Skeletal muscle tissue (tissue), 3 donors: ENCODE measurements at regions not wholly inside any gene's neighbourhood (a gene's known extent, or its start where the extent isn't known, plus 50 kb on each side); places are given as distances from the start of the nearest gene placed in this dataset.

Source experiments
- H3K27ac ChIP-seq: one replicate; pipeline ENCODE4 v1.7.0; 2013; ENCODE audit warnings: mild to moderate bottlenecking, low read depth, low read length, inconsistent platforms
- H3K27me3 ChIP-seq, 3 donors: one replicate each; pipeline ENCODE4 v1.7.0; 2013; ENCODE audit warnings: low read length in 3 of 3; ENCODE audit not compliant: control insufficient read depth in 3 of 3, insufficient read depth in 3 of 3
- H3K36me3 ChIP-seq, 3 donors: one replicate each; pipeline ENCODE4 v1.7.0; 2013; ENCODE audit warnings: low read length in 3 of 3; ENCODE audit not compliant: control insufficient read depth in 3 of 3, insufficient read depth in 3 of 3
- H3K4me1 ChIP-seq, 3 donors: one replicate each; pipeline ENCODE4 v1.7.0; 2013; ENCODE audit warnings: low read length in 3 of 3, mild to moderate bottlenecking in 3 of 3; ENCODE audit not compliant: control insufficient read depth in 3 of 3, insufficient read depth in 3 of 3
- H3K4me3 ChIP-seq, 3 donors: one replicate each; pipeline ENCODE4 v1.7.0; 2013; ENCODE audit warnings: low read length in 3 of 3
- H3K9ac ChIP-seq, 3 donors: one replicate each; pipeline ENCODE4 v1.7.0; 2013; ENCODE audit warnings: low read length in 3 of 3, mild to moderate bottlenecking in 3 of 3, moderate library complexity in 2 of 3, low read depth in 1 of 3
- H3K9me3 ChIP-seq, 3 donors: one replicate each; pipeline ENCODE4 v1.7.0; 2013; ENCODE audit warnings: low read length in 3 of 3; ENCODE audit not compliant: control insufficient read depth in 3 of 3
- donor health status: Osteomylitis.

- H3K36me3 ChIP-seq = no peaks in the 10 kb centered on the region
- no peak overlapping the region for H3K9ac ChIP-seq
- no peaks in the 10 kb centered on the region for H3K9me3 ChIP-seq
- no peak overlapping the region for H3K27ac ChIP-seq
- H3K4me1 ChIP-seq = no peaks in the 10 kb centered on the region
- H3K27me3 ChIP-seq = no peaks in the 10 kb centered on the region
- H3K4me3 ChIP-seq = no peak overlapping the region
Measured at GRCh38 chr18:33924576-33924975, 300.1 kb downstream of the NOL4 start.

GRCh38 chr18:33923980-33924379, 300.7 kb downstream of the NOL4 start:
- no peaks in the 10 kb centered on the region for H3K36me3 ChIP-seq
- no peaks in the 10 kb centered on the region for H3K27me3 ChIP-seq
- H3K4me3 ChIP-seq = no peak overlapping the region
- no peak overlapping the region for H3K9ac ChIP-seq
- no peak overlapping the region for H3K27ac ChIP-seq
- no peaks in the 10 kb centered on the region for H3K9me3 ChIP-seq
- no peaks in the 10 kb centered on the region for H3K4me1 ChIP-seq

- H3K27me3 ChIP-seq = no peaks in the 10 kb centered on the region
- no peaks in the 10 kb centered on the region for H3K9me3 ChIP-seq
- H3K27ac ChIP-seq = no peak overlapping the region
- H3K4me3 ChIP-seq = no peak overlapping the region
- no peak overlapping the region for H3K9ac ChIP-seq
- no peaks in the 10 kb centered on the region for H3K4me1 ChIP-seq
- no peaks in the 10 kb centered on the region for H3K36me3 ChIP-seq
Measured at GRCh38 chr18:33918571-33918970, 306.1 kb downstream of the NOL4 start.

- Histone ChIP-seq H3K9me3 (no peaks in the 10 kb centered on the region), H3K27me3 (no peaks in the 10 kb centered on the region), H3K27ac (no peak overlapping the region), H3K9ac (no peak overlapping the region), H3K4me1 (no peaks in the 10 kb centered on the region), H3K4me3 (no peak overlapping the region), H3K36me3 (no peaks in the 10 kb centered on the region)
Measured at GRCh38 chr18:33916200-33916599, 308.5 kb downstream of the NOL4 start.

- H3K27ac ChIP-seq = no peak overlapping the region
Measured at GRCh38 chr18:33914399-33914798, 310.3 kb downstream of the NOL4 start.

GRCh38 chr18:33906046-33906445, 318.7 kb downstream of the NOL4 start:
- Histone ChIP-seq H3K9me3 (peaks cover 0 to 3% (median 0%) of the 10 kb centered on the region in 3 donors), H3K27me3 (no peaks in the 10 kb centered on the region), H3K4me3 (no peak overlapping the region), H3K4me1 (no peaks in the 10 kb centered on the region), H3K27ac (no peak overlapping the region), H3K9ac (no peak overlapping the region), H3K36me3 (no peaks in the 10 kb centered on the region)

More at GRCh38 chr18:33914399-33914798, 310.3 kb downstream of the NOL4 start:
- Histone ChIP-seq H3K4me3 (no peak overlapping the region), H3K4me1 (no peaks in the 10 kb centered on the region), H3K9me3 (no peaks in the 10 kb centered on the region), H3K27me3 (no peaks in the 10 kb centered on the region), H3K36me3 (no peaks in the 10 kb centered on the region), H3K9ac (no peak overlapping the region)

- H3K9me3 ChIP-seq = peaks cover 0 to 3% (median 0%) of the 10 kb centered on the region in 3 donors
Measured at GRCh38 chr18:33901894-33902512, 322.7 kb downstream of the NOL4 start.

GRCh38 chr18:33900638-33901037, 322.6 kb downstream of the ASXL3 start:
- H3K9me3 ChIP-seq = peaks cover 0 to 3% (median 0%) of the 10 kb centered on the region in 3 donors
- no peak overlapping the region for H3K4me3 ChIP-seq
- no peak overlapping the region for H3K27ac ChIP-seq
- H3K9ac ChIP-seq = no peak overlapping the region
- no peaks in the 10 kb centered on the region for H3K4me1 ChIP-seq
- no peaks in the 10 kb centered on the region for H3K36me3 ChIP-seq
- no peaks in the 10 kb centered on the region for H3K27me3 ChIP-seq

More at GRCh38 chr18:33901894-33902512, 322.7 kb downstream of the NOL4 start:
- Histone ChIP-seq H3K36me3 (no peaks in the 10 kb centered on the region), H3K4me3 (no peak overlapping the region), H3K9ac (no peak overlapping the region), H3K4me1 (no peaks in the 10 kb centered on the region), H3K27ac (no peak overlapping the region), H3K27me3 (no peaks in the 10 kb centered on the region)

GRCh38 chr18:33898427-33898826, 320.4 kb downstream of the ASXL3 start:
- H3K27me3 ChIP-seq = no peaks in the 10 kb centered on the region
- H3K27ac ChIP-seq = no peak overlapping the region
- no peak overlapping the region for H3K9ac ChIP-seq
- H3K36me3 ChIP-seq = no peaks in the 10 kb centered on the region
- no peaks in the 10 kb centered on the region for H3K4me1 ChIP-seq
- H3K4me3 ChIP-seq = no peak overlapping the region
- peaks cover 0 to 3% (median 0%) of the 10 kb centered on the region in 3 donors for H3K9me3 ChIP-seq

- Histone ChIP-seq H3K9ac (no peak overlapping the region), H3K27me3 (no peaks in the 10 kb centered on the region), H3K27ac (no peak overlapping the region), H3K36me3 (no peaks in the 10 kb centered on the region), H3K9me3 (no peaks in the 10 kb centered on the region), H3K4me1 (no peaks in the 10 kb centered on the region), H3K4me3 (no peak overlapping the region)
Measured at GRCh38 chr18:33878213-33878612, 300.2 kb downstream of the ASXL3 start.
